ENCODE measurements at regions not wholly inside any gene's neighbourhood (a gene's known extent, or its start where the extent isn't known, plus 50 kb on each side); places are given as distances from the start of the nearest gene placed in this dataset.

DNA sequence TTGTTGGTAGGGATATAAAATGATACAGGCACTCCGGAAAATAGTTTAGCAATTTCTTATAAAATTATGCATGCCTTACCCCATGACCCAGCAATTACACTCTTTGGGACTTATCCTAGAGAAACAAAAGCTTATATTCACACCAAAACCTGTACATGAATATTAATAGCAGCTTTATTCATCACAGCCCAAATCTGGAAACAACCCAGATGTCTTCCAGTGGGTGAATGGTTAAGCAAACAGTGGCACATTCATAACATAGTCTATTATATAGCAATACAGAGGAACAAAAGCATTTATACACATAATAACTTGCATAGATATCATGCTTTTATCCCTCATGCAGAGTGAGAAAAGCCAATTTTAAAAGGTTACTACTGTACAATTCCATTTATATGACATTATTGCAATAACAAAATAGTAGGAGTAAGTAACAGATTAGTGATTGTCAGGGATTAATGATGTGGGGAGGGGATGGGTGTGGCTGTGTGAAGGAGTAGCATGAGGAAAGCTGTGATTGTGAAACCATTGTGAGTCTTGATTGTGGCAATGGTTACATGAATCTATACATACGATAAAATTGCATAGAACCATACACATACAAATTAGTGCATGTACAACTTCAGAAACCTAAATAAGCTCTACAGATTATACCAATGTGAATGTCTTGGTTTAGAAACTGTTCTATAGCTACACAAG, 363.1 kb upstream of the OR4E1 start:
- Histone ChIP-seq H2AFZ (ENCODE audit: low read depth, low read length, poor library complexity, severe bottlenecking) (no peak overlapping the region), H3K9me2 (ENCODE audit: insufficient read depth) (no peaks in the 10 kb centered on the region), H3K9ac (ENCODE audit: low read length) (no peak overlapping the region), H3K4me2 (ENCODE audit: low read length) (no peak overlapping the region), H3K27me3 (ENCODE audit: insufficient read depth, low read length) (peaks cover 24% of the 10 kb centered on the region), H3K79me2 (ENCODE audit: insufficient read depth, low read length) (no peaks in the 10 kb centered on the region), H3K27ac (ENCODE audit: low read depth, low read length) (no peak overlapping the region), H3K36me3 (ENCODE audit: control insufficient read depth in 1 of 2, insufficient read depth in 2 of 2, low read length in 2 of 2) (no peaks in the 10 kb centered on the region), H4K20me1 (ENCODE audit: insufficient read depth) (no peaks in the 10 kb centered on the region; the same call in 1 of the 2 replicates), H3K4me1 (ENCODE audit: control insufficient read depth in 1 of 2, insufficient read depth in 2 of 2, low read length in 2 of 2) (no peaks in the 10 kb centered on the region), H3K4me3 (replicated peaks in 1 of 2; ENCODE audit: low read depth in 1 of 2, low read length in 2 of 2) (no peak overlapping the region), H3K9me3 (ENCODE audit: control insufficient read depth in 1 of 2, insufficient read depth in 1 of 2, low read depth in 1 of 2, low read length in 2 of 2) (no peaks in the 10 kb centered on the region)
- BruUV-seq (replicated peaks), result no TSS peak
- ATAC-seq (no peak), DNase-seq (ENCODE audit: low read depth, low spot score) (no peak)
- POLR2A ChIA-PET, result no interaction called here
- intact Hi-C loops (cut with micrococcal nuclease), result no loop called here
- CTCF ChIA-PET, result interaction anchor here (1.1 kb wide), 1 partner anchor 119 kb away, joined by 4 read pairs; no protein-coding TSS in a partner anchor
- RAD21 ChIA-PET (ENCODE audit: low non-redundant PET in 1 of 2, low total read pairs in 2 of 2, uncharacterized antibody in 2 of 2, unreplicated experiment in 2 of 2), result no interaction called here
- TF ChIP-seq SIN3A (IDR thresholded peaks at IDR 0.05; ENCODE audit: low read depth) (no peak), EZH2 (IDR thresholded peaks at IDR 0.05) (no peak), EZH2phosphoT487 (IDR thresholded peaks at IDR 0.05; ENCODE audit: borderline replicate concordance) (no peak), CBX3 (IDR thresholded peaks at IDR 0.05; ENCODE audit: low read depth) (no peak), REST (IDR thresholded peaks at IDR 0.05; ENCODE audit: low read depth) (no peak), YY1 (IDR thresholded peaks at IDR 0.05; ENCODE audit: extremely low read depth, insufficient replicate concordance, low read depth, low read length) (no peak), RAD21 (IDR thresholded peaks at IDR 0.05; ENCODE audit: low read depth) (no peak), JUND (IDR thresholded peaks at IDR 0.05) (no peak), SRF (IDR thresholded peaks at IDR 0.05; ENCODE audit: low read depth) (no peak), POLR2A (IDR thresholded peaks at IDR 0.05; ENCODE audit: borderline replicate concordance, extremely low read depth, insufficient read depth, insufficient read length) (no peak), TCF7L2 (IDR thresholded peaks at IDR 0.05; ENCODE audit: borderline replicate concordance, extremely low read depth, insufficient read depth, insufficient read length) (no peak), ZBTB33 (IDR thresholded peaks at IDR 0.05; ENCODE audit: extremely low read depth, insufficient replicate concordance, low read length) (no peak)
- TF ChIP-seq, protein P1, sequence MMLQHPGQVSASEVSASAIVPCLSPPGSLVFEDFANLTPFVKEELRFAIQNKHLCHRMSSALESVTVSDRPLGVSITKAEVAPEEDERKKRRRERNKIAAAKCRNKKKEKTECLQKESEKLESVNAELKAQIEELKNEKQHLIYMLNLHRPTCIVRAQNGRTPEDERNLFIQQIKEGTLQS (IDR thresholded peaks at IDR 0.05), result no peak
